GM19351 (cell line): ENCODE measurements at regions not wholly inside any gene's neighbourhood (a gene's known extent, or its start where the extent isn't known, plus 50 kb on each side); places are given as distances from the start of the nearest gene placed in this dataset.
"Not testable (repeated sequence)": the region's sequence is repeated elsewhere in the genome, so short reads cannot be mapped to it uniquely, and the experiment has no call there.

ENCODE experiments used
- ATAC-seq: cut with Tn5 transposase; IDR thresholded peaks from one replicate; pipeline ENCODE4 v1.9.1; 2021; ENCODE audit warnings: mild to moderate bottlenecking, moderate library complexity; ENCODE audit not compliant: unreplicated experiment

- no peak for ATAC-seq
These were observed 53.8 kb upstream of the C2CD4B start for GRCh38 chr15:62218841-62219240.

DNA sequence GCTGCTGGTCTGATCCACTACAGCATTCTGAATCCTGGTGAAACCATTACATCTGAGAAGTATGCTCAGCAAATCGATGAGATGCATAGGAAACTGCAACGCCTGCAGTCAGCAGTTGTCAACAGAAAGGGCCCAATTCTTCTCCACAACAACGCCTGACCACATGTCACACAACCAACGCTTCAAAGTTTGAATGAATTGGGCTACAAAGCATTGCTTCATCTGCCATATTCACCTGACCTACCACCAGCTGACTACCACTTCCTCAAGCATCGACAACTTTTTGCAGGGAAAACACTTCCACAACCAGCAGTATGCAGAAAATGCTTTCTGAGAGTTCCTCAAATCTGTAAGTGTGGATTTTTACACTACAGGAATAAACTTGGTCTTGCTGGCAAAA is 54.7 kb upstream of the C2CD4B start:
- ATAC-seq = no peak

DNA sequence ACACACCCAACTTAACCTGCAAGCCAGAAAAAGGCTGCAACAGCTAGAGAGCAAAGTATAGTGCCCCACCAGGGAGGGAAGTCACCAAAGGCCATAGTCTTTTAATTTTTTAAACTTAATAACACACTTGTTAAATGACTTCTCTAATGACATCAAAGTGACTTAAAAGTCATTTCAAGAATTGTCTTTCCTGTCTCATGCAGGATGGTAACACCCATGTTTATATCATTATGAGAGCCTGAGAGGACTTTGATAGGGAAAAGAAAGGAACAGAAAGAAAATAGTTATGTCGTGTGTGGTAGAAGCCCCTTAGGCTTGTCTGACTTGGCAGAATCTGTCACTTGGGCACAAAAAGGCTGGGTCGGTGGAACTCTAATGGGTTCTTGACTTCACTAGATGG is 57.9 kb upstream of the C2CD4B start:
- ATAC-seq = no peak

GRCh38 chr15:62228604-62229003 is 63.5 kb upstream of the C2CD4B start:
- no peak for ATAC-seq

DNA sequence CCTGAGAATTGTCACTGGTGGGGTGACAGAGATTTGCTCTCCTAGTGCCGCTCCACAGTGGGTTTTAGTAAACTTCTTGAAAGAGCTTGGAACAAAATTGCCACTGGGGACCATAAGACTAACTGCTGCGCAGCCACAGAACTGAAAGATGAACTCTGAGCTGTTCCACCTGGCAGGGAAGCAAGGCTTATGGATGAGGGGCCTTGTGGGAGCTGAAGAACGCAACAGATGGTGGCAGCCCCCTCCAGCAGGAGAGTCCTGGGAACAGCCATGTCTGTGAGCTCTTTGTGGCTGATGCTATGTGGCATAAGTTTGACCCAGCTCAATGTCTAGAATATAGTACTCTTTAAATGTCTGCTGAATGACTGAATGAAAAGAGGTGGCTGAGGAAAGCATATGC is 66.8 kb upstream of the C2CD4B start:
- ATAC-seq = no peak

DNA sequence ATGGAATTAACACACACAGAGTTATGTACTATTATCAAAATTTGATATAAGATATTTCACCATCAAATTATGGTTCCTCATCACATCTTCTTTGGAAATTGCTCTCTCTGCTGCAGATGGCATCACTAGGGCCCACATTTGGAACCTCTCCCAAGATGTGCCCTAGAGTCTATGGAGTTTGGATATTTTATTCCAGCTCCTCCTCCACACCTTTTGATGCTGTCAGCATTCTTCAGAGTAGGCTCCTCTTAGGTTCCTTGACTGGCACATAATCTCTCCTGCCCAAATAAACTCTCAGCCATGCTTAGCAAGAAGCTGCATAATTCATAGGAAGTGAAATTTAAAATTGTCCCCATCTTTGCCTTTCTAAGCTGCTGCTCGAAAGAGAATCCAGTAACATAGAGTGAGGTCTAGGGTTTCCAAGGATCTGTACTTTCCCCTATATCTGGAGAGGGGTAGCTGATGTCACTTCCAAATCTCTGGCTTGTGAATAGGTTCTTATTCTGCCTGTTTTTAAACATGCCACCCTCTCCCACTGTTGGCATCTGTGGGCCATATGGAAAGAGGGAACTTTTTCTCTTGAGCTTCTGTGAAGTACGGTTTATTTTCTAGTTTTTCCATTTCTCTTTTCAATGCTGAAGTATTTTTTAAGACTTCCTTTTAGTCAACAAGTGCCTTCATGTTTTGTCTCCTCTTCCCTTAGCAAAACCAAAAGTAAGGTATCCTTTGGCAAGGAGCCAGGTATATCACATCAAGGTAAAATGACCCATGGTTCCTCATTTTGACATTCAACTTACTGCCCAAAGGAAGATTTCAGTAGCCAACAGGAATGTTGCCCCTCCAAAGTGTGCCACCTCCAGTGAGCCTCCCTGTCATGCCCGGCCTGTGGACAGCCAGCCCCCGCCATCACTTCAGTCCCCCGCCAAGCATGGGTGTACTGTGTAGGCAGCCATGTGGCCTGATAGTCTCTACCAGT is 75.3 kb upstream of the C2CD4B start:
- no peak for ATAC-seq

DNA sequence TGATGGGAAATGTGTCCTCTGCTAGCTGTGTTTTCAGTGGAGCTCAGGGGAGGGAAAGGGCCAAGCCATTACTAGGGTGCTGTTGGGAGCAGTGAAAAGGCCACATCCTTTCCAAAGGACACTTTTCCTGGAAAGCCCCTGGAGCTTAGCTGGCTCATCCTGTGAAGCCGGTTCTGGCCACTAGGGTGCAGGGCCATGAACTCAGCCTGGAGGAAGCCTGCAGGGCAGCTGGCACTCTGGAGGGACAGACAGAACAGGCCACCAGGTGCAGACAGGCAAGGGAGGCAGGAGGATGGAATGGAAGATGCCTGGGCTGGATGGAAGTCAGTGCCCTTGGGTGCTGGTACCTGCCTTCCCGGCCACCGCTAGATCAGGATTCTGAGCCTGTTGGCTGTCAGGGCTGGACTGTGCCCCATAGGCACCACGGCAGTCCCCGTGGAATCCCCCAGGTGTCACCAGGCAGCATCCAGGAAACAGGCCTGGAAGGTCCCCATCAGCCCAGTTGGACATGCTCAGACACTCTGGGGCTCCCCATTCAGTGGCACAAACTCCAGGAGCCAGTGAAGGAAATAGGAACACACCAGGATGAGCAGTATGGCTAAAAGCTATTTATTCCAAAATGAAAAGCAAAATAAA is 76.2 kb upstream of the C2CD4B start:
- ATAC-seq = no peak

GRCh38 chr15:62242999-62243398 is 77.9 kb upstream of the C2CD4B start:
- ATAC-seq = no peak

DNA sequence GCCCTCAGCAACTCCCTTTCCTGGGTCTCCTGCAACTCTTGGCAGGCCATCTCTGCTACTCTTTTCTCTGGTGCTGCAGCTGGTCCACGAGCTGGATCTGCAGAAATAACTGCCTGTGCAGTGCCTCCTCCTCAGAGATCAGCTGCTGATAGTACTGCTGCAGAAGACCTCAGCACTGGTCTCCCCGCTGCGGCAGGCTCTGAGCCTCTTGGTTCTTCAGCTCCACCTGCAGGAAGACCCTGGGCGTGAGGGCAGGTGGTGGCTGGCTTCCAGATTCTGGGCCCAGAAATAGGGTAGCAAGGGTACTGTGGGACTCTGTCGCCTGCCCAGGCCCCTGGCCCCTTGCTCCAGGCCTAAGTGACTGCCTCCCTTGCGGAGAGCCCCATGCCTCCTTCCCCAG is 79.7 kb upstream of the C2CD4B start:
- ATAC-seq = no peak

DNA sequence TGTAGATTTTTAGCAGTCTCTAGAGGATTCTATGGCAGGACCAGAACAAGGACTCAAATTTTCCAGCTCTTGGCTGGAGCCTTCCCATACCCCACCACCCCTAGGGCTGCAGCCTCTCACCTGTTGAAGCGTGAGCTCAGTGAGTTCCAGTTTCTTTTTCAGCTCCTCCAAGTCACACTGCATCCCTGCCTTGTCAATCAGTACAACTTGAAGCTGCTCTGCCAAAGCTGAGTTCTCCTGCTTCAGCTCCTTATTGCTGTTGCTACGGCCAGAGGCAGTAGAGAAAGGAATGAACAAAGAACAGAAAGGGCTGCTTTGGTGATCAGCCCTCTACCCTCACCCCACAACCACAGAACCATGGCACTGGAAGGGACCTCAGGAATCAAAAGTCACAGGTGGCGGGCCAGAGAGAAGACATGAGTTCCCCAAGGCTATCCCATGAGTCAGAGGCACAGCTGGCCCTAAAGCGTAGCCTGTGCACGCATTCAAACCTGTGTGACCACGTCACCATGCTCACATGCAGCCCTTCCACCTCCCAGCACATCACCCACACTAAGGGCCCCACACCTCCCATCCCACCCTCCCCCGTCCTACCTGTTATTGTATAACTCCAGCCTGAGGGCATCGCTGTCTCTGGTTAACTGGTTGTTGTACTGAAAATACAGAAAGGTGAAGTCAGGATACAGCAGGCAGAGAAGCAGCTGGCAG is 83.3 kb upstream of the C2CD4B start:
- no peak for ATAC-seq

DNA sequence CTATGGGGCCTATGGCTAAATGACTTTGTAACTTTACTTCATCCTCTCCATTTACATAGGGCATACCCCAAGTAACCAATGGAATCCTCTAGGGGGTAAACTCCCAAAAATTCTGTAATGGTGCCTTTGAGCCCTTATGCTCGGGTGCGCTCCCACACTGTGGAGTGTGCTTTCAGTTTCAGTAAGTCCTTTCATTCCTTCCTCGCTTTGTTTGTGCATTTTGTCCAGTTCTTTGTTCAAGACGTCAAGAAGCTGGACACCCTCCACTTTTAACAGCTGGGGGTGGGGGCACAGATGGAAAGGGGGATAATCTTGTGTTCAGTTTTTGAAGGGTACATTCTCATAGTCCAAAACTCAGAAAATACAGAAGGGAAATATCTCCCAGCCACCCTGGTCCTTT is 84.4 kb upstream of the C2CD4B start:
- ATAC-seq = no peak

GRCh38 chr15:62250186-62250585 is 85.1 kb upstream of the C2CD4B start:
- no peak for ATAC-seq

DNA sequence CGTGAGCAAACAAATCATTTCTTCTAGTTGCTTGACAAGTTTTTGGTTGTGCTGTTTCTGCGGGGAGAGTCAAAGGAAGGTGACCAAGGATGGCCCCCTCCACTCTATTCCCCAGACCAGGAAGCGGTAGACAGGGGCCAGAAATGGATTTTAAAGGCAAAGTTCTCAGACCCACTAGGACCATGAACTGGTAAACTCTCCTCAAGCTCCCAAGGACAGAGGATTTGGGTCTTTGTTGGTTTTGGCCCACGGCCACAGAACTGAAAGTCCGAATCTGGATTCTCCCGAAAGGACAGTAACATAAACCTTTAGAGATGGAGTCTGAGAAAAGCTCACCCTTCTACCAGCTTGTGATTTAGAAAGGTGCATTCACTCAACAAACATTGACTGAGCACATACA is 85.9 kb upstream of the C2CD4B start:
- ATAC-seq = no peak

- no peak for ATAC-seq
These were observed 88.2 kb upstream of the C2CD4B start for GRCh38 chr15:62253294-62253693.

DNA sequence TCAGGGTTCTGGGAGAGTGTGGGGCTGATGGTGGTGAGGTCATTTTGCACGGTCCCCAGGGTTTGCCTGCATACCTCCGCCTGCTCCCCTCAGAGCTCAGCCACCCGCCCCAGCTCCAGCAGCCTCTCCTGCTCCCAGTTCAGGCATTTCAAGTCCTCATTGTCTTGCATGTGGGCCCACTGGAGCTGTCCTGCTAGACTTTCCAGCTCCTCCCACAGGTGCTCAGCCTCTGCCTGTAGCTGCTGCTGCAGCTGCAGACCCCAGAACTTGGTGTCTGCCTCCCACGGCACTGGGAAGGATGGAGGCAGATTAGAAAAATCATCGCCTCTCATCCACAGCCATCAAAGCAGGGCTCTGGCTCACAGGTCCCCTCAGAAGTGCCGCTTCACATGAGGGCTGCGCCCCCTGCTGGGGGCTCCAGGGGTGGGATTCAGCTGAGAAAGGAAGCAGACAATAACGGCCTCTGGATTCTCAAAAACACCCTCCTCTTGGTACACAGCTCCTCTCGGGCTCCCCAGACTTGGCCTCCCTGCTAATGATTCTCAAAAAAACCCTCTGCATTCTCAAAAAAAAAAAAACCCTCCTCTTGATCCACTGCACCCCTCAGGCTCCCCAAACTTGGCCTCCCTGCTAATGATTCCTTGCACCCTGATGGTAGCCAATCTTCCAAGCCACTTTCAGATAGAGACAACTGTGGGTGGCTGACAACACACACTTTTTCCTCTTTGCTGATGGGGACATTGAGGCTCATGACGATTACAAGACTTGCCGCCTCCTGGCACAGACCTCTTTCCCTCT is 89.3 kb upstream of the C2CD4B start:
- ATAC-seq = no peak

DNA sequence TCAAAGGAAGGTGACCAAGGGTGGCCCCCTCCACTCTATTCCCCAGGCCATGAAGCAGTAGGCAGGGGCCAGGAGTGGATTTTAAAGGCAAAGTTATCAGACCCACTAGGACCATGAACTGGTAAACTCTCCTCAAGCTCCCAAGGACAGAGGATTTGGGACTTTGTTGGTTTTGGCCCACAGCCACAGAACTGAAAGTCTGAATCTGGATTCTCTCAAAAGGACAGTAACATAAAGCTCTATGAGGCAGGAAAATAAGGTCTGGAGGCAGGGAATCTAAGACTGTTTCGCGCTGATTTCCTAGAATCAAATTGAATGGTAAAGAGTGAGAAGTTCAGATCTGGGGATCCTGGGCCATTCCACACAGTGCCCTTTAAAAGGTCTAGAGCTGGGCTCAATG is 91.3 kb upstream of the C2CD4B start:
- ATAC-seq = not testable (repeated sequence)

DNA sequence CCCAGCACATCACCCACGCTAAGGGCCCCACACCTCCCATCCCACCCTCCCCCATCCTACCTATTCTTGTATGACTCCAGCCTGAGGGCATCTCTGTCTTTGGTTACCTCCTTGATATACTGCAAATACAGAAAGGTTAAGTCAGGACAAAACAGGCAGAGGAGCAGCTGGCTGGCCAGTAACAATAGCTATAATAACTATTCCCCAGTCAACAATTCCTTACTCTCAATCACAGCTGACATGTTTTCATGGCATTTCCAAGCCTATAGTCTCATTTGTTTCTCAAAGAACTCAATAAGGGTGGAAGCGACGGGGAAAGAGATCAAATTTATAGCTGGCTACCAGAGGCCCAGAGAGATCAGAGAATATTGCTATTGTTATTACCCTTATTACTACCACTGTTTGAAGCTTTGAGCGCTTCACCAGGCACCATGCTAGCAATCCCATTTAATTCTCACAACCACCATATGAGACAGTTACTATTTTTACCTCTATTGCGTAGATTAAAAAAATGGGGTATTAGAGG is 93.0 kb upstream of the C2CD4B start:
- no peak for ATAC-seq

- ATAC-seq = no peak
These were observed 97.3 kb upstream of the C2CD4B start for GRCh38 chr15:62262305-62262941.

GRCh38 chr15:62264196-62264595 is 99.1 kb upstream of the C2CD4B start:
- no peak for ATAC-seq

- no peak for ATAC-seq
These were observed 104.4 kb upstream of the C2CD4B start for GRCh38 chr15:62269504-62269903.
